Stimulated activated CD8-positive, alpha-beta memory T cell treated with anti-CD3 and anti-CD28 coated beads, Interleukin-4, amount 100 ng/mL, for 48 hours (primary cell): ENCODE measurements at regions not wholly inside any gene's neighbourhood (a gene's known extent, or its start where the extent isn't known, plus 50 kb on each side); places are given as distances from the start of the nearest gene placed in this dataset.

ENCODE experiments used
- DNase-seq: peaks from one replicate; pipeline ENCODE4 v3.0.0-alpha.2; 2020

DNA sequence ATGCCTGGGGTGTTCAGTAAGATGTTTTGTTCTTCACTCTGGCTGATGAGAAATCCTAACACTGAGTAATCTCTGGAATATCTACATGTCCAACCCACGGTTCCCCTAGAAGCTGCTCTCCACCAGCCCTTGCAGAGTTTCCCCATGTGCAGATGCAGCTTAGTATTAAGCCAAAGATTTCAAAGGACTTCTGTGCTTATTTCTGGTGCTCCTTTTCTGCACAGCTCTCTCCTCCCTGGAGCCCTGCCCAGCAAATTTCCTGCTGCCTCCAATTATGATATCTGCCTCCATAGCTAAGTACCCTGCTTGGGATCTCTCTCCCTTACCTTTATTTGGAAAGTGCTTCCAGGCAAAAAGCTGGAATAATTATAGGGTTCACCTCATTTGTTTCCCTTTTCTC lies 949.3 kb downstream of the BCL11A start:
- DNase-seq: no peak

DNA sequence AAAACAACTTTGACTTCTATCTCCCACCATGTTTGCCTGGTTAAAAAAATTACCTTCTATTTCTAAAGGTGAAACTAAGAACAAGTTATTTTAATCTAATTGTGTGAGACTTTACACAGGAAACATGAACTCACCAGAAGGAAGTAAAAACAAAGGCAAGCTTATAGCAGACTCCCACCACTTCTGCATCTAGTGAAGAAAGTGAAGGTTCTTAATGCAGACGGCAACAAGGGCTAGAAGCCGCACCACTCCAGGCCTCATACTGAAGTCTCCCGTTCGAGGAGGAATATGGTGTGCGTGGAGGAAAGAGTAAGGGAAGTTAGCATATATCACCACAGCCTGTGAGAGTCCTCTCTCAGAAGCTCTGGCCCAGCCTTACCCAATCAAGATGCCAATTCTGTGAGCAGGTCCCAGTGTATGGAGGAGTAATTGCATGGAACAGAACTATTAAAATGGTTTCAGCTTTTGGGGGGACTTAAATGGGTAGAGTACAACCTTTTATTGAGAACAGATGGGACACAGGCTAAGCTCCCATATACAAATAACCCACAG lies 958.7 kb downstream of the BCL11A start:
- no peak for DNase-seq

DNA sequence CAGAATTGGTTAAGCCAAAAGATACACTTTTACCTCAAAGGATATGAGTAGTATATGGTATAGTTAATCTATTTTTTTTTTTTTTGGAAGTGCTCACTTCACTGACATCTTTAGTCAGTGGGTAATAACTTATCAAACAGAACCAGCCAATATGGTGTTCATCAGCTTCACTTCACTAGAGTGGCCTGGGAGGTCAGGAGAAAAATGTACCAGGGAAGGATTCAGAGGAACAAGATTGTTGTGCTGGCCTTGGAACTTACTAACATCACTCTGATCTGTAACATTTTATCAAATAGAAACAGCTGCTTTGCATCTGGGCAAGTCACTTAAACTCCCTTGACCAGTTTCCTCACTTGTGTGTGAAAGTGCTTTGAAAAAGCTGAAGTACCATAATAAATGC lies 962.7 kb downstream of the BCL11A start:
- DNase-seq: no peak

DNA sequence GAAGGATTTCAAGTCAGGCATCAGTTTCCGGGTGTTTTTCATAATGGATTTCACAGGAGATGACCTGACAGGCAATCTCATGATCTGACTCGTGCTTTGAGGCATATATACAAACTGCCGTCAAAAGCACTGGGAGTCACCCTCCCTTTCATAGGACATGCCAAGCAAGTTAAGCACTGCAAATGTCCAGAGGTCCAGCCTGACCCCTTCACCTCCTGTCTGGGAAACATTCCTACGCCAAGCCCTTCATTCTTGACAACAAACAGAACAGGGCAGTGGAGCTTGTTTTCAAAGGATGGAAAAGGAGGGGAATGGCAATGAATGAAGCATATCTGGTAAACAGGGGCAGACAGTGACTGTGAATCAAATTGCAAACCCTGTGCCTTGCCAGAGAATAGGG lies 963.6 kb downstream of the BCL11A start:
- DNase-seq: no peak

DNA sequence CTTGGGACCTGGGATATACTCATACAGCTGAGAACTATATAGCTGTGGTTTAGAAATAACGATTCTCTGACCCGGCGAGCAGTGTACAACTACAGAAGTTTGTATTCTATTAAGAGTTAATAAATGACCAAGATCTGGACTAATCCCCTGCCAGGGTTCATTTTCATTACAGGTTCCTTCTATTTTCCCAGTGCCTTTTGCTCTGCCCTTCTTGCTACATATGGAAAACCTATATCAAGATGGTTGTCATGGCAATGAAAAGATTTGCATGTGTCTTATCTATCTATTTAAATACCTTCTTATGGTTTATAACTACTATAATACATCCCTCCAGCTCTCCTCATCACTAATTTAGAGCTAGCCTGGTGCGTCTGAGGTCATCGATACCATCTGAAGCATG lies 965.2 kb downstream of the BCL11A start:
- no peak for DNase-seq

DNA sequence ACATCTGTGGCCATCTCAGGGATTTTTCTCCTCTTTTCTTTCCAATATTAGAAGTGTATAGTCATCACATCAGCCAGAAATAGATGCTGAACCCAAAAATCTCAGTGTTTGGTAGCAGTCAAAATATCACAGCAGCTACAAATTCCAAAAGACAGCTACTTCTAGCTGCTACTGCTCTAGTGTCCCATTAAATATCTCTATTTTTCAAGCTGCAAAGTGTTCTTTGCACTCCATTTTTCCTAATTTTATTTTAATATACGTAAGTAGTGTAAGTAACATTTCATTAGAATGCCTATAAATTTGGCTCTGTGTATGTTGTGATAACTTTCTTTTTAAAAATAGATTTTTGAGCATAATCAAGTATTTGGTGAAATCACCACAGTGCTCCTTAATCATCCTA lies 967.3 kb downstream of the BCL11A start:
- no peak for DNase-seq

DNA sequence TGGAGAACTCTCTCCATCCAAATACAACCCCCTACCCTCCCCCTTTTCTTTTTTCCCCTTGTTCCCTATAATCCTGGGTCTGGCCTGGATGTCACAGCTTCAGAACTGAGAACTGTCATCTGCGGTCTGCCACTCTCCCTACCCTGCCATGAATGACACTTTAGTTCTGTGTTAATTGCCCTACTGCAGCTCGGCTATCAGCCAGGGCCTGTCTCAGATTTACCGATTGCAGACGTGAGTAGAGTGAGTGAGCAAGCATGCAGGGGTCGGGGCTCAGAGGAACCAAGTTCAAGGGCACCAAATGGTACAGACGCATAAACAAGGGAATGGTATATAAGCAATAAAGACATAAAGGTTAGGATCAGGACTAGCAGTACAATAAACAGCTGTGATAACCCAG lies 967.8 kb downstream of the BCL11A start:
- DNase-seq: no peak

DNA sequence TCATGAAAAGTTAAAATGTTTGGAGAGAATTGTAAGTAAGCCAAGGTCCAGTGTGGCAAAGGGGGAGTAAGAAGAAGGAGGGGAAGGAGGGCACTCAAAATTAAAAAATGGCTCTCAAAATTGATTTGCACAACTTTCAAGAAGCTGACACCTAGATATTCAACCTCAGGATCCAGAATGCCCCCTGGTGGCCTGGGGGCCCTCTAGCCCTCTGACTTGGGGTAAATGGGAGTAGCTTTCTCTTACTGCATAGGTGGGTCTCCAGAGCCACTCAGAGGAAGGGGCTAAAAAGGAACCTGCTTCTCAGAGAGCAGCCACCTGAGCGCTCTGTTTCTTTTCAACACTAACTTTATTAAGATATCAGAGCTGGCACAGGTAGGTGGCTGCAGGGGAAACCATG lies 968.5 kb downstream of the BCL11A start:
- DNase-seq: peak; percentile 28

DNA sequence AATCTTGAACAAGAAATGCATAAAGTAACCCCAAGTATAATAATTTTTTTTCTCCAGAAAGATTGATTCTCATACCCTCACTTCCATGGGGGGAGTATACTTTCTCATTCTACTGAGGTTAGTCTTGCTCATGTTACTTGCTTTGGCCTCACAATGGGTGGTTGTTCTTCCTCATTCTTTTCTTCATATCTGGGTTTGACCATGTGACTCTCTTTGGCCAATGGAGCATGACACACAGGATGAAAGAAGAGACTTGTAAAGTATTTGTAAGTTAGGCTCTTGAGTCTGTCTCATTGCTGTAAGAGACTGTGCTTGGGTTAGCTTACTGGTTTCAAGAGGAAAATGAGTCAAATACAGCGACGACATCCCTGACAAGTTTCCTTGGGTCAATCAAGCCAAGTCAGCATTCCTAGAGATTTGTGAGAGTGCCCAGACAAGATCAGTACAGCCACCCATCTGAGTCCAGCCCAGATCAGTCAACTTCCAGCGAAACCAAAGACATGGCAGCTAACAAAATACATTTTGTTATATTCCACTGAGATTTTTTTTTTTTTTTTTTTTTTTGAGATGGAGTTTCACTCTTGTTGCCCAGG lies 970.2 kb downstream of the BCL11A start:
- DNase-seq: no peak

DNA sequence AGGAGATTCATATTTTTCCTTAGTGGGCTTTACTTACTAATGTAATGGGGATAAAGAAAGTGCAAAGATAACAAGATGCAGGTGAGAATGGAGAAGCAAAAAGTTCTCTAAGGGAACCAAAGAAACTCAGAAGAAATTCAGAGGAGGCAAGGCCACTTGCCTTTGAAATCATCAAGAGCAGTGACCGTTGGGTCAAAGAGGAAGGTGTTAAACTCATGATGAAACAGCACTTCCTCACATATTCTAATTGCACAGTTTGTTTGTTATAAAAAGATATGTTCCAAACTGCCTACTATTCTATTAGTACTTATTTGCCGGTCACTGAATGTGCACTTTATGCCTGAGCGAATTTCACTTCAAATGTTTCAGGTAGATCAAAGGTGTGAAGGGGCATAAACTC lies 975.1 kb downstream of the BCL11A start:
- DNase-seq: no peak

DNA sequence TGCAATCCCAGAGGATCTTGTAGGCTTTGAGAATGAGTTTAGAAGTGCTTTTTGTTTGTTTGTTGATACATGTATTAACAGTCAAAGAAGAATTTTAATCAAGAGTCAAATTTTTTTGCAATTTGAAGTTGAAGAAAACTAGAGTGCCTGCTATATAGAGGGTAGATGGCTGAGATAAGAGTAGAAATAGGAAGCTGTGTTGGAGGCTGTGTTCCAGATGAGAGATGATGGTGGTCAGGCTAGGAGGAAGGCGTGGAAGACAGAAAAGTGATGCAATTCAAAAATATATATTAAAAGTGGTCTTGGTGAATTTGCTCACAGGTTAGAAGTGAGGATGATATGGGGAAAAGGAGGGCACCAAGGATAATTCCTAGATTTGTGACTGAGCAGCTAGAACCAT lies 978.3 kb downstream of the BCL11A start:
- no peak for DNase-seq

DNA sequence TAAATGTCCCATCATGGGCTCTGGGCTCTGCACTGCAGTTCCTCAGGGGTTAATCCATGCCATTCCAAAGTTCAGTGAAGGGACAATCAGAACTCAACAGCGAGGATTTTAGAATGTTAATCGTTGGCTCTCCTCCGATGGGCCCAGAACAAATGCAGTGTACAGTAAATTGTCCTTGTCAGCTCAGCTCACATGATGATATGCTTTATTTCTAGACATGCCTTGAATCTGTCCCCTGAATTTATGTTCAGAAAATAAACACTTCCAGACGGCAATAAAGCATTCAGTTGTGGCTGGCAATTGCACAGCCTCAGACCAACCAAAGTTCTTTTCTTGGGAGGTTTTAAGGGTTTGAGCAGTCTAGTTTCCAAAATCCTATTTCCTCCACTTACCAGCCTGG lies 981.2 kb downstream of the BCL11A start:
- DNase-seq: no peak

DNA sequence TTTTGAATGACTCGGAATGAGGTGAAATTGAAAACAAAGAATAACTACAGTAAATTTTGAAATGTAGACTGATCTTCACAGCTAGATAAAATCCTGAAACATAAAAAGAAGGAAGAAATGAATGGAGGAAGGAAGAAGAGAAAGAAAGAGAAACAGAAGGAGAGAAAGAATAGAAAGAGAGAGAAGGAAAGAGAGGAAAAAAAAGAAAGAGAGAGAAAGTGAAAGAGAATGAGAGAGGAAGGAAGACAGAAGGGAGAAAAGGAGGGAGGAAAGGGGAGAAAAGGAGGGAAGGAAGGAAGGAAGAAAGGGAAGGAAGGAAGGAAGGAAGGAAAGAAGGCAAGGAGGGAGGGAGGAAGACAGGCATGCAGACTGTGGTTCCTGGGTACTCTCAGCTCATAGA lies 982.6 kb downstream of the BCL11A start:
- DNase-seq: no peak

DNA sequence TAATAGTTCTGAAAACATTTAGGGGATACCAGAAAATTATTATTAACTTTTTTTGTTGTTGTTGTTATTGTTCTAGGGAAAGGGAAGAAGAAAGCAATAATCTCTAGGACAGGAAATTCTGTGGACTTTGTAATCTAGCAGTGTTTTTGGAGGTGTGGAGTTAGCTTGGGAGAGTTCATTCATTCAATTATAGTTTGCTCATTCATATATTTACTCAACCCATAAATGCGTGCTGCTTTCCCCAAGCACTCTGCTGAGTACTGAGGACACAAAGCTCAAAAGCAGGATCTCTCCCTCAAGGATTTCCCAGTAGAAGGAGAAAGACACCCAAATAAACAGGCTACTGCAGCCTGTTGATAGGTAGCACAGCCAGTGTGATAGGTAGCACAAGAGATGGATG lies 984.3 kb downstream of the BCL11A start:
- DNase-seq: no peak

DNA sequence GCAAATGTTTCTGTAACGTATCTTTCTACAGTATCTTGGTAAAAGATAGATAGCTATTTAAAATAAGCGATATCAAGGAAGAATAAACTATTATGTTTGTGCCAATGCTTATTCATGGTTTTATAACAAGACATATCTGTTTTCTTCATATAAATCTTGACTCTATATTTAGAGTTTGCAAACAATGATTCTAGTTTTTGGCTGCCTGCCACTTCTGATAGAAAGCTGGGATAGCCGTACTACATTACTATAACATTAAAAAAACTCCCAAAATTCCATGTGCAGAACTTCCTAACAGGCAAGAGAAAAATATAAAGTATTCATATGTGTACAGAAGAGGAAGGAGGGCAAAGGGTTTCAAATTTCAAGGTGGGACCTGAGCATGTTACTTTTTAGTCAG lies 985.0 kb downstream of the BCL11A start:
- no peak for DNase-seq

DNA sequence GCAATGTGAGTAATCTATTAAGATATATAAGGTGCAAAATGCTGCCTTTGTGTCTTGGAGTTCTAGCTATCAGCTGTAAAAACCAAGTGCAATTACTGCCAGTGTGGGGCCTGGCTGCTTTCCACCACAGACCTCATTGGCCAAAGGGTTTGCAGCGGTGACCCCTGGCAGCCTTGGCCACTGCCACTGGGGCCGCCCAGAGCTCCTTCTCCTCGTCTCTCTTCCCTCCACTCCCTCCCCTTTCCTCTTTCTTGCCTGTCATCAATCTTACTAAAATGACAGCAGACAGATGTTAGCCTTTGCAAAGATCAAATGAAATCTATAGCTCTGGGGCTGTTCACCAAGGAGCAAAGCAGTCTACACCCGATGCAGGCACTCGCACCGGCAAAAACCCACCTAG lies 986.3 kb downstream of the BCL11A start:
- DNase-seq: no peak

DNA sequence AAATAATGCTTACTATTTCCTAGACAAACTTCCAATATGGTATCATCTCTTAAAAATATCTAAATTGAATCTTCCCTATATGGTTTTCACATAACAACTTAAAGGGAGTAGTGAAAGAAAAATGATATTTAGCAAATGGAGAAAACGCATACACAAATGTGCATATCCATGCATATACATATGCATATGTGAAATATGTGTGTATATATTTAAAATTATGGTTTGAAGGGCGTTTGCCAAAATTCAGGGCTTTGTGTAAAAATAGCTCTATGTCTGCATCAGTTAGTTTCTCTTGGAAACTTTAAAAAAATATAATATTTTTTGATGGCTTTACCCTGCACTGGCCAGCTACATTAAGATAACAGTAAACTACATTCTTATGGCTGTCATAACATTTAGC lies 986.7 kb downstream of the BCL11A start:
- no peak for DNase-seq

DNA sequence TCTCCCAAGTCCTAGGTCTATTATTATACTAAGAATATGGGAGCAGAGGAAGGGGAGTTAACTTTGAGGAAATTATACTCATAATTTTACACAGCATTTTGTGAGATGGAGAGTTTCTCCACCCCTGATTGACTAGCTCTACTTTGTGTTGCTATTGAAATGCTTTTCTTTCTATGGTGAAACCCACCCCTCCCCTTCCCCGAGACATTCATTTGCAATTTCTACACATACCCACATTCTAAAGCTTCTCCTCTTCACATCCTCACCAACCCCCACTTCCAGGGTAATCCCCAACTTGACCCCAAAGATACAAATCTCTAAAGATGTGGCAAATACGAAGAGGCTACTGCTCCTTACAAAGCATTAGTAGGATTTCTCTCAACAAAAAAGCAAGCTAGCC lies 992.2 kb downstream of the BCL11A start:
- DNase-seq: no peak

DNA sequence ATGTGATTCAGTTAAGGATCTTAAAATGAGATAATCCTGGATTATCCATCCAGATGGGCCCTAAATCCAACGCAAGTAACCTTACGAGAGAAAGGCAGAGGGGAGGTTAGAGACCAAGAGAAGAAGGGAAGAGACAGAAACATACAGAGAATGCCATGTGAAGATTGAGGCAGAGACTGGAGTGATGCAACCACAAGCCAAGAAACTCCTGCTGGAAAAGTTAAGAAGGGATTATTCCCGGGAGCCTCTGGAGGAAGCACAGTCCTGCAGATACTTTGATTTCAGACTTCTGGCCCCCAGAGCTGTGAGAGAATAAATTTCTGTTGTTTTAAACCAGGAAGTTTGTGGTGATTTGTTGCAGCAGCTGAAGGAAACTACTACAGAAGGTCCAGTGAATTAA lies 992.7 kb downstream of the BCL11A start:
- no peak for DNase-seq

DNA sequence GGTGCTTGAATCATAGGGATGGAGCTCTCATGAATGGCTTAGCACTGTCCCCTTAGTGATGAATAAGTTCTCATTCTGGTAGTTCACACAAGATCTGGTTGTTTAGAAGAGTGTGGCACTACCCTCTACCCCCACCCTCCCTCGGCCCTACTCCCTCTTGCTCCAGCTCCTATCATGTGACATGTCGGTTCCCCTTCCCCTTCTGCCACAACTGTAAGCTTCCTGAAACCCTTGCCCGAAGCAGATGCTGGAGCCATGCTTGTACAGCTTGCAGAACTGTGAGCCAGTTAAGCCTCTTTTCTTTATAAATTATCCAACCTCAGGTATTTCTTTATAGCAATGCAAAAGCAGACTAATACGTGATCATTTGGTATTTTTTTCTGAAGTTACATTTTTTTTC lies 1012.6 kb downstream of the BCL11A start:
- no peak for DNase-seq

DNA sequence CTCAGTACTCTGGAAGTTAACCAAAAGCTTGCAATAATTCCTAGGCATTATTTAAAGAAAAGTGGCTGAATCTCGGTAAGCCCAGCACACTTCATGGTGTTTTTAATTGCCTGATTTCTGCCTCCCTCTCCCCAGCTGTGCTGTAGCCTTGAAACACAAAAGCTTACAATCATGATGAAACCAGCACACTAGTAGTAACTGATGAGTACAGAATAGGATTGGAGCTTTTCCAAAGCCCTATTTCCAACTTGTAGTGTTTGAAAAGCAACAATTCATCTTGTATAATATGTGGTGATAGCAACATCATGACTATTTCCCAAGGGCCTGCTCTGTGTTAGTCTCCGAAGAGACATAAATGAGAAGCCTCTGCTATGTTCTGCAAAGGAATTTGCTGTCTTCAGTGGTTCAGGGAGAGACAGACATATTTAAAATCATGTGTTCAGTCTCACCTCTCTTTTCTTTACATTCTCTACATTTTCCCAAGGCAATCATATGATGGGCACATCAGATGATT lies 1015.0 kb downstream of the BCL11A start:
- DNase-seq: no peak

DNA sequence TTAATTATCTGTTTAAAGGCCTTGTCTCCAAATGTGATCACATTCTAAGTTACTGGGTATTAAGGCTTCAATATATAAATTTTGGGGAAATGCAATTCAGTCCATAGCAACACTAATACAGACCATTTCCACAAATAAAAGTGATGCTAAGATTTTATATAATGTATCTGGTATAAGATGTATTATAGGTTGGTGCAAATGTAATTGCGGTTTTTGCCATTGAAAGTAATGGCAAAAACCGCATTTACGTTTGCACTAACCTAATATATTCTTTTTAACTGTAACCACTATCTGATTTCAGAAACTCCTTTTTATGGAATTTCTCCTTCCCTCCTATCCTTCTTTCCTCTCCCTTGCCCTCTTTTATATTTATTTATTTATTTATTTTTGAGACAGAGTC lies 1020.6 kb downstream of the BCL11A start:
- no peak for DNase-seq

DNA sequence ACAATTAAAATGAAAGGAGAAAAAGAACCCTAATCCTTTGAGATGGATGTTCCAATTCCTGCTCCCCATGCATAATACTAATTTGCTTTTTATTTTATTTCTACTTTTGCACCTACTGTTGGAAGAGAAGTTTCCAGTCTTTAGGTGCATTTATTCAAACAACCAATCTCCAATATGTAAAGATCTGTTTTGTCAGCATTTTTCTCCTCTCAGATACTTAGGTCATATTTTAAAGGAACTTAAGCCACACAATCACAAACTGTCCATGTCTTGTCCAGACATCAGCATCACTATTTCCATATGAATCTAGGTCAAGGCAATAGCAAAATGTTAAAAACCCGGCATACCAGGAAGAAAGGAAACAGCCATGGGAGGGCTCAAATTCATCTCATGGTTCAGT lies 1023.2 kb downstream of the BCL11A start:
- DNase-seq: no peak

DNA sequence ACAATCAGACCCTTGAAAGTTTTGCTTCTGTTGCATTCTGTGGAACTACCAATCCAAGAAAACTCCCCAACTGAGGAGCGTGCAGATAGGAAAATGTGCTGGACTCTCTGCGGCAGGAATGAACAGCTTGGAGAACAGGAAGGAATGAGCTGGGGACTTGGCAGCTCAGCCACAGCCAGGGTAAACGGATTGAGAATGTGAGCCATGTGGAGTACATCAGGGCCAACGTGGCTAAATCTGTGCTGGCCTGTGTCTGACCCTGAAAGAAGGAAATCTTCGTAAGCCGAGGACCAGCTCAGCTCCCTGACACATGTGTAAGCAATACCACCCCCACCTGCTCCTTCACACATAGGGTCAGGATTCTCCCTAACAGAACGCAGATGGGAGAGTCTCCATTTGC lies 1023.7 kb downstream of the BCL11A start:
- DNase-seq: no peak

DNA sequence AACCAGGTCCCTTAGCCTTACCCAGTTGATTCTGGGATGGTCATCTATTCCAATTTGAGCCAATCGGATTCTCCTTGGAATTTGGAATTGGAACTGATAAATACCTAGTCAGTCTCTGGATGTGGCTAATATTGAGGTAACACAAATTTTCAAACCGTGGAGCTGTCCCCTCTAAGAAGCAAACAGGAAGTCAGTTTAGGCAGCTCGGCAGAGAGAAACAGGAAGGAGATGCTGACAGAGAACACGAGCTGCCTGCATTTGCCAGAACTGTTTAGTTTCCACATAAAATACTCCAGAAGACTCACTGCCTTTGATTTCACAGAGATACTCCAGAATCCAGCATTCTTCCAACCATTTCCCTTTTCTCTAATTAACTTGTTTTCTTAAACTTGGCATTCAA lies 1024.9 kb downstream of the BCL11A start:
- DNase-seq: no peak

DNA sequence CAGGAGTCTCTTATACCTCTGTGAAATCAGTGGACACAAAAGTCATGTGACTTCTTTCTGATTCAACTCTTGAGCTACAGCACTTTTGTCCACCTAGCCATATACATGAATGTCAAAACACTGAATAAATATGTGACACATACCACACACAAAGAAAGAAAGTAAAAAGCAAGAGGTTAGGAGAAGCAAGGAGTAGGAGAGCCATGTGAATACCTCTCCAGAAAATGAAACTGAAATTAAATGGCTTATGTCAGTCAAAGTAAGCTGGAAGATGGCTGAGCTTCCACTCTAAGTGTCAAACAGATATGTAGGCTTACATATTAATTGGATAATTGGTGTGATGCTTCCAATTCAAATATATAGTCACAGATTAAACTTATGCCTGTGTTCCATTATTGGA lies 1050.5 kb downstream of the BCL11A start:
- DNase-seq: no peak
